Breast epithelium (tissue), 3 donors: ENCODE measurements at regions not wholly inside any gene's neighbourhood (a gene's known extent, or its start where the extent isn't known, plus 50 kb on each side); places are given as distances from the start of the nearest gene placed in this dataset.

Experiments
- CTCF ChIP-seq, 3 donors: fragments of 450-650 bp; IDR thresholded peaks; one replicate each; pipeline ENCODE4 v1.5.1; 2016 to 2017; ENCODE audit warnings: antibody characterized with exemption in 3 of 3, mild to moderate bottlenecking in 3 of 3, moderate library complexity in 3 of 3
- POLR2A ChIP-seq: fragments of 450-650 bp; IDR thresholded peaks from one replicate; pipeline ENCODE4 v1.6.1; 2016; ENCODE audit warnings: antibody characterized with exemption, mild to moderate bottlenecking, moderate library complexity
- POLR2AphosphoS5 ChIP-seq, 3 donors: sonication (generic); formaldehyde crosslinking; IDR thresholded peaks; one replicate each; pipeline ENCODE4 v1.6.1; 2017; ENCODE audit warnings: antibody characterized with exemption in 3 of 3

- TF ChIP-seq POLR2A: no peak
- TF ChIP-seq CTCF (IDR thresholded peaks at IDR 0.05): no peak
- TF ChIP-seq POLR2AphosphoS5 (IDR thresholded peaks at IDR 0.05): no peak
Observed at GRCh38 chr11:116506263-116506825, 266.4 kb downstream of the BUD13 start.
